ENCODE measurements at regions not wholly inside any gene's neighbourhood (a gene's known extent, or its start where the extent isn't known, plus 50 kb on each side); places are given as distances from the start of the nearest gene placed in this dataset.

GRCh38 chr2:128832946-128833663 lies 514.4 kb upstream of the HS6ST1 start:
- no peak overlapping the region for H3K27ac ChIP-seq (ENCODE audit: low read depth in 1 of 2, low read length in 1 of 2)
- no peaks in the 10 kb centered on the region for H3K27me3 ChIP-seq (ENCODE audit: control insufficient read depth in 2 of 2, insufficient read depth in 1 of 2, low read length in 1 of 2)
- no peaks in the 10 kb centered on the region for H3K36me3 ChIP-seq (ENCODE audit: control insufficient read depth in 2 of 2, insufficient read depth in 2 of 2, low read length in 1 of 2)
- no peak overlapping the region for H3K4me3 ChIP-seq (ENCODE audit: low read length in 2 of 2)
- no peak for DNase-seq (ENCODE audit: low read depth in 6 of 9, low spot score in 9 of 9)
- H3K4me1 ChIP-seq (ENCODE audit: control insufficient read depth in 2 of 2, insufficient read depth in 2 of 2, low read length in 2 of 2), result no peaks in the 10 kb centered on the region
- no peaks in the 10 kb centered on the region for H3K9me3 ChIP-seq (ENCODE audit: control insufficient read depth in 2 of 2, insufficient read depth in 1 of 2, low read length in 1 of 2)
- 80% methylated on average over 8 of the region's 8 CpGs for WGBS

GRCh38 chr2:128833664-128834027 lies 515.0 kb upstream of the HS6ST1 start:
- no peak overlapping the region for H3K4me3 ChIP-seq (ENCODE audit: low read length in 2 of 2)
- no peak for DNase-seq (ENCODE audit: low read depth in 6 of 9, low spot score in 9 of 9)
- no peaks in the 10 kb centered on the region for H3K4me1 ChIP-seq (ENCODE audit: control insufficient read depth in 2 of 2, insufficient read depth in 2 of 2, low read length in 2 of 2)
- H3K27ac ChIP-seq (ENCODE audit: low read depth in 1 of 2, low read length in 1 of 2), result no peak overlapping the region
- H3K27me3 ChIP-seq (ENCODE audit: control insufficient read depth in 2 of 2, insufficient read depth in 1 of 2, low read length in 1 of 2), result no peaks in the 10 kb centered on the region
- no peaks in the 10 kb centered on the region for H3K9me3 ChIP-seq (ENCODE audit: control insufficient read depth in 2 of 2, insufficient read depth in 1 of 2, low read length in 1 of 2)
- 95% methylated on average over 6 of the region's 6 CpGs for WGBS
- H3K36me3 ChIP-seq (ENCODE audit: control insufficient read depth in 2 of 2, insufficient read depth in 2 of 2, low read length in 1 of 2), result no peaks in the 10 kb centered on the region

DNA sequence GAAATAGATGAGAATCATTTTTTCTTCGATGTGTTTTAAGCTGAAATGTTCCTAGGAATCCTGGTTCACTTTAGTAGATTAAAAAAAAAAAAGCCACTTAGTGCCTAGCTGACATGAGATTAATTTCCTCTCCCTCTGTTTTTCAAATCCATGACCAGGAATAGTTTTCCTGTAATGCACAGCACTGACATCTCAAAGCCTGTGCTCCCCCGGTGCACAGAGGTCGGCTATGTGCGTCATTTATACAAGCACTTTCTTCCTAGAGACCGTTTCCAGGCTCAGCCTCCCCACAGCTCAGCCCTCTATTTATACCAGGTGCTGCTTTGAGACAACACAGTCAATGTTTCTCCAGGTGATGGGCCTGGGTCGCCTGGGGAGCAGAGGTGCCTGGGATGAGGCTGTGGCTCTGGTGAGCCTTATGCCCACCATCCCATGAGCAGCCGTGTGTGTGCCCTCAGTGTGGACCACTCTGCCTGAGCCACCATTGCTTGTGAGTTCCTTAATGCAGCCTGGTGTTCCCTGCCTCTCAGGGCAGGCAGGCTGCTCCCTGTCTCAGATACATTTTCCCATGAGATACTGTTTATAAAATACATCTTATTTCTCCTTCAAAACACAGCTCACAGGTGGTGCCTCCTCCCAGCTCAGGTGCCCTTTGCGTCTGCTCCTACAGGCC lies 515.7 kb upstream of the HS6ST1 start:
- no peaks in the 10 kb centered on the region for H3K36me3 ChIP-seq (ENCODE audit: control insufficient read depth in 2 of 2, insufficient read depth in 2 of 2, low read length in 1 of 2)
- no peaks in the 10 kb centered on the region for H3K4me1 ChIP-seq (ENCODE audit: control insufficient read depth in 2 of 2, insufficient read depth in 2 of 2, low read length in 2 of 2)
- WGBS, result 89% methylated on average over 8 of the region's 8 CpGs
- no peak overlapping the region for H3K4me3 ChIP-seq (ENCODE audit: low read length in 2 of 2)
- no peak overlapping the region for H3K27ac ChIP-seq (ENCODE audit: low read depth in 1 of 2, low read length in 1 of 2)
- no peak for DNase-seq (ENCODE audit: low read depth in 6 of 9, low spot score in 9 of 9)
- no peaks in the 10 kb centered on the region for H3K9me3 ChIP-seq (ENCODE audit: control insufficient read depth in 2 of 2, insufficient read depth in 1 of 2, low read length in 1 of 2)
- no peaks in the 10 kb centered on the region for H3K27me3 ChIP-seq (ENCODE audit: control insufficient read depth in 2 of 2, insufficient read depth in 1 of 2, low read length in 1 of 2)

DNA sequence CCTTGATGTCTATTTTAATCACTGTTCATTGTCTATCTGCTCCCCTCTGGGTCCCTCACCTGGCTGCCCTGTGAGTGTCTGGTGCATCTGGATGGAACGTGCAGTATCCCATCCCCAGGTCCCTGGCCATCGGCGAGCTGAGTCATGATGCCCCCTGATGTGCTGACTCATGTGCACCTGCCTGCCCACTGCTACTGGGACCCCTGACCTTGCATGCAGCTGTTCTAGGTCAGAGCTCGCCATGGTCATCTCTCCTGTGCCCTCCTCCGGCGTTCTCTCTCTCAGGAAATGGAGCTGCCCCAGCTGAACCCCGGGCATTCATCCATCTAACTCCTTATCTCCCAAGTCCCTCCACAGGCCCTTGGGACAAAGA lies 516.2 kb upstream of the HS6ST1 start:
- Histone ChIP-seq H3K4me3 (ENCODE audit: low read length in 2 of 2) (no peak overlapping the region), H3K27ac (ENCODE audit: low read depth in 1 of 2, low read length in 1 of 2) (no peak overlapping the region), H3K36me3 (ENCODE audit: control insufficient read depth in 2 of 2, insufficient read depth in 2 of 2, low read length in 1 of 2) (no peaks in the 10 kb centered on the region), H3K9me3 (ENCODE audit: control insufficient read depth in 2 of 2, insufficient read depth in 1 of 2, low read length in 1 of 2) (no peaks in the 10 kb centered on the region), H3K27me3 (ENCODE audit: control insufficient read depth in 2 of 2, insufficient read depth in 1 of 2, low read length in 1 of 2) (no peaks in the 10 kb centered on the region), H3K4me1 (ENCODE audit: control insufficient read depth in 2 of 2, insufficient read depth in 2 of 2, low read length in 2 of 2) (no peaks in the 10 kb centered on the region)
- 90% methylated on average over 7 of the region's 7 CpGs for WGBS
- no peak for DNase-seq (ENCODE audit: low read depth in 6 of 9, low spot score in 9 of 9)

DNA sequence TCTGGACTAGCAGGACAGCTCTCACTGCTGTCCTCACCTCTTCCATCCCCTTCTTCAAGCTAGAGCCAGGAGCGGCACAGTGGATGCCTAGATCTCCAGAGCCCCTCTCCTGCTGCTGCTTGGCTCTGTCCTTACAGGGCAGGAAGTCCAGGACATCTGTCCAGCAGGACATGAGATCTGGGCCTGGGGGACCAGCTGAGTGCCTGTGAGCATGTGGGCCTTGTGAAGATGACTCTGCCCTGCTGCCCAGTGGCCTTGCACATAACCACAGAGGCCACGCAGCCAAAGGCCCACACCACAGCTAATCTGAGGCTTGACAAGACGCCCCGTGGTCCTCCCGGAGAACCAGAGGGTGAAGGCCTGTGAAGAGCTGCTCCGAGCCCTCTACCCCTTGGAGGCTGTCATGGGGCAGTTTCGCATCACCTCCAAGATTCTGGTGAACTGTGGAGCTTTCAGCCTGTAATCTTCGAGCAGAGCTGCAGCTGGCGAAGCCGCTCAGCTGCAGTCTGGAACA lies 516.7 kb upstream of the HS6ST1 start:
- DNase-seq (ENCODE audit: low read depth in 6 of 9, low spot score in 9 of 9), result no peak
- WGBS, result 98% methylated on average over 10 of the region's 10 CpGs

DNA sequence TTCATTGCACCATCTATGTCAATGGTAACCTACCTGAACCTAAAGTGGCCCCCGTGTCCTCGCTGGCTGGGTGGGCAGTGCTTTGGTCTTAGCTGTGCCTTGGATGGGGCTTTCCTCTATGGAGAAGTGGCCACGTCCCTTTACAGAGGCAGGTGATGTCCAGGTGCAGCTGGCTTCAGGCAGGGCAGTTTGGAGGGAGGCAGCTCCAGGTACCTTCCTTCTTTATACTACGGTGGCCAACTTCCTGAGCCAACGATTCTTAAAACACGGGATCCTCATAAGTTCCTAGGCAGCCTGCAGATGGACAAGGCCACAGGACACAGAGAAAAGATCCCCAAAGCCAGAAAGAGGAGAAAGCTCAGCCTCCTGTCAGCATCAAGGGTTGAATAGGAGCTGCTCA lies 517.3 kb upstream of the HS6ST1 start:
- Histone ChIP-seq H3K27ac (ENCODE audit: low read depth in 1 of 2, low read length in 1 of 2) (no peak overlapping the region), H3K9me3 (ENCODE audit: control insufficient read depth in 2 of 2, insufficient read depth in 1 of 2, low read length in 1 of 2) (no peaks in the 10 kb centered on the region), H3K27me3 (ENCODE audit: control insufficient read depth in 2 of 2, insufficient read depth in 1 of 2, low read length in 1 of 2) (no peaks in the 10 kb centered on the region), H3K36me3 (ENCODE audit: control insufficient read depth in 2 of 2, insufficient read depth in 2 of 2, low read length in 1 of 2) (no peaks in the 10 kb centered on the region), H3K4me3 (ENCODE audit: low read length in 2 of 2) (no peak overlapping the region), H3K4me1 (ENCODE audit: control insufficient read depth in 2 of 2, insufficient read depth in 2 of 2, low read length in 2 of 2) (no peaks in the 10 kb centered on the region)
- WGBS, result 93% methylated on average over 6 of the region's 6 CpGs
- no peak for DNase-seq (ENCODE audit: low read depth in 6 of 9, low spot score in 9 of 9)

More for the DNA sequence above, 516.7 kb upstream of the HS6ST1 start:
- Histone ChIP-seq H3K27ac (ENCODE audit: low read depth in 1 of 2, low read length in 1 of 2) (no peak overlapping the region), H3K27me3 (ENCODE audit: control insufficient read depth in 2 of 2, insufficient read depth in 1 of 2, low read length in 1 of 2) (no peaks in the 10 kb centered on the region), H3K4me1 (ENCODE audit: control insufficient read depth in 2 of 2, insufficient read depth in 2 of 2, low read length in 2 of 2) (no peaks in the 10 kb centered on the region), H3K36me3 (ENCODE audit: control insufficient read depth in 2 of 2, insufficient read depth in 2 of 2, low read length in 1 of 2) (no peaks in the 10 kb centered on the region), H3K4me3 (ENCODE audit: low read length in 2 of 2) (no peak overlapping the region), H3K9me3 (ENCODE audit: control insufficient read depth in 2 of 2, insufficient read depth in 1 of 2, low read length in 1 of 2) (no peaks in the 10 kb centered on the region)

GRCh38 chr2:128836559-128837100 lies 518.0 kb upstream of the HS6ST1 start:
- Histone ChIP-seq H3K4me3 (ENCODE audit: low read length in 2 of 2) (no peak overlapping the region), H3K9me3 (ENCODE audit: control insufficient read depth in 2 of 2, insufficient read depth in 1 of 2, low read length in 1 of 2) (no peaks in the 10 kb centered on the region), H3K27ac (ENCODE audit: low read depth in 1 of 2, low read length in 1 of 2) (no peak overlapping the region), H3K27me3 (ENCODE audit: control insufficient read depth in 2 of 2, insufficient read depth in 1 of 2, low read length in 1 of 2) (no peaks in the 10 kb centered on the region), H3K4me1 (ENCODE audit: control insufficient read depth in 2 of 2, insufficient read depth in 2 of 2, low read length in 2 of 2) (peaks cover under 1 to 5% of the 10 kb centered on the region in 2 donors), H3K36me3 (ENCODE audit: control insufficient read depth in 2 of 2, insufficient read depth in 2 of 2, low read length in 1 of 2) (no peaks in the 10 kb centered on the region)
- 92% methylated on average over 5 of the region's 5 CpGs for WGBS
- no peak for DNase-seq (ENCODE audit: low read depth in 6 of 9, low spot score in 9 of 9)

GRCh38 chr2:128838244-128838643 lies 519.6 kb upstream of the HS6ST1 start:
- H3K4me1 ChIP-seq (ENCODE audit: control insufficient read depth in 2 of 2, insufficient read depth in 2 of 2, low read length in 2 of 2), result peaks cover 5 to 16% of the 10 kb centered on the region in 2 donors
- no peak for DNase-seq (ENCODE audit: low read depth in 6 of 9, low spot score in 9 of 9)
- H3K27me3 ChIP-seq (ENCODE audit: control insufficient read depth in 2 of 2, insufficient read depth in 1 of 2, low read length in 1 of 2), result no peaks in the 10 kb centered on the region
- no peak overlapping the region for H3K4me3 ChIP-seq (ENCODE audit: low read length in 2 of 2)
- H3K36me3 ChIP-seq (ENCODE audit: control insufficient read depth in 2 of 2, insufficient read depth in 2 of 2, low read length in 1 of 2), result no peaks in the 10 kb centered on the region
- WGBS, result 94% methylated on average over 5 of the region's 5 CpGs
- H3K27ac ChIP-seq (ENCODE audit: low read depth in 1 of 2, low read length in 1 of 2), result no peak overlapping the region
- H3K9me3 ChIP-seq (ENCODE audit: control insufficient read depth in 2 of 2, insufficient read depth in 1 of 2, low read length in 1 of 2), result no peaks in the 10 kb centered on the region

DNA sequence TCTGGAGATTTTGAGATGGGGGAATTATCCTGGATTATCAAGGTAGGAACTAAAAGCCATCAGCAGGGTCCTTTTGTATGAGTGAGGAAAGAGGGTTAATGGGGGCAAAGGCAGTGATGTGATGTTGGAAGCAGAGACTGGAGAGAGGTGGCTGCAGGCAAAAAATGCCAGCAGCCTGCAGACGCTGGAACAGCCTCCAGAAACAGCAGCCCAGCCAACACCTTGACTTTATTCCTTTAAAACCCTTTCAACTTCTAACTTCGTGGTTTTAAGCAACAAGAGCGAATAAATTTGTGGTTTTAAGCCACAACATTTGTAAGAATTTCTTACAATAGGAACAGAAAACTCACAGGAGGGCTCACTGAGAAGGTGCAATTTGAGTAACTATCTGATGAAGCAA lies 523.1 kb upstream of the HS6ST1 start:
- no peaks in the 10 kb centered on the region for H3K9me3 ChIP-seq (ENCODE audit: control insufficient read depth in 2 of 2, insufficient read depth in 1 of 2, low read length in 1 of 2)
- peak in 1 of 9 donors; percentile 50 for DNase-seq (ENCODE audit: low read depth in 6 of 9, low spot score in 9 of 9)
- no peak overlapping the region for H3K27ac ChIP-seq (ENCODE audit: low read depth in 1 of 2, low read length in 1 of 2)
- no peak overlapping the region for H3K4me3 ChIP-seq (ENCODE audit: low read length in 2 of 2)
- WGBS, result 4% methylated on average over 3 of the region's 3 CpGs
- no peaks in the 10 kb centered on the region for H3K27me3 ChIP-seq (ENCODE audit: control insufficient read depth in 2 of 2, insufficient read depth in 1 of 2, low read length in 1 of 2)
- peaks cover 5 to 16% of the 10 kb centered on the region in 2 donors for H3K4me1 ChIP-seq (ENCODE audit: control insufficient read depth in 2 of 2, insufficient read depth in 2 of 2, low read length in 2 of 2)
- no peaks in the 10 kb centered on the region for H3K36me3 ChIP-seq (ENCODE audit: control insufficient read depth in 2 of 2, insufficient read depth in 2 of 2, low read length in 1 of 2)

Measured in thymus (tissue), 11 donors.